Subcutaneous abdominal adipose tissue (tissue), 5 donors: ENCODE measurements at regions not wholly inside any gene's neighbourhood (a gene's known extent, or its start where the extent isn't known, plus 50 kb on each side); places are given as distances from the start of the nearest gene placed in this dataset.
"Not testable (repeated sequence)": the region's sequence is repeated elsewhere in the genome, so short reads cannot be mapped to it uniquely, and the experiment has no call there.

Source experiments
- H3K27ac ChIP-seq: one replicate; pipeline ENCODE4 v1.7.0; 2013; ENCODE audit warnings: low read depth, mild to moderate bottlenecking, inconsistent platforms, low read length, moderate library complexity
- H3K27me3 ChIP-seq, 5 donors: one replicate each; pipeline ENCODE4 v1.7.0; 2013; ENCODE audit warnings: low read length in 5 of 5, inconsistent platforms in 1 of 5; ENCODE audit not compliant: control insufficient read depth in 5 of 5, insufficient read depth in 4 of 5
- H3K36me3 ChIP-seq, 5 donors: one replicate each; pipeline ENCODE4 v1.7.0; 2013; ENCODE audit warnings: low read length in 5 of 5; ENCODE audit not compliant: control insufficient read depth in 5 of 5, insufficient read depth in 5 of 5
- H3K4me1 ChIP-seq, 5 donors: one replicate each; pipeline ENCODE4 v1.7.0; 2013; ENCODE audit warnings: low read length in 5 of 5, mild to moderate bottlenecking in 3 of 5, moderate library complexity in 1 of 5; ENCODE audit not compliant: control insufficient read depth in 5 of 5, insufficient read depth in 5 of 5
- H3K4me3 ChIP-seq, 5 donors: one replicate each; pipeline ENCODE4 v1.7.0; 2013; ENCODE audit warnings: low read length in 5 of 5, low read depth in 1 of 5
- H3K9ac ChIP-seq, 5 donors: one replicate each; pipeline ENCODE4 v1.7.0; 2013; ENCODE audit warnings: low read length in 5 of 5, mild to moderate bottlenecking in 4 of 5, moderate library complexity in 3 of 5
- H3K9me3 ChIP-seq, 5 donors: one replicate each; pipeline ENCODE4 v1.7.0; 2013; ENCODE audit warnings: low read length in 5 of 5; ENCODE audit not compliant: control insufficient read depth in 5 of 5
- donor health status: healthy.
- donor health status: healthy.
- donor health status: healthy.
- donor health status: healthy.
- donor health status: healthy.

- H3K4me3 ChIP-seq = no peak overlapping the region
- H3K36me3 ChIP-seq = no peaks in the 10 kb centered on the region
- no peak overlapping the region for H3K27ac ChIP-seq
- no peak overlapping the region for H3K9ac ChIP-seq
- peaks cover 3 to 11% (median 8%) of the 10 kb centered on the region in 5 donors for H3K9me3 ChIP-seq
- H3K4me1 ChIP-seq = no peaks in the 10 kb centered on the region
- no peaks in the 10 kb centered on the region for H3K27me3 ChIP-seq
These were observed 144.6 kb upstream of the PALS2 start for GRCh38 chr7:24428676-24429075.

DNA sequence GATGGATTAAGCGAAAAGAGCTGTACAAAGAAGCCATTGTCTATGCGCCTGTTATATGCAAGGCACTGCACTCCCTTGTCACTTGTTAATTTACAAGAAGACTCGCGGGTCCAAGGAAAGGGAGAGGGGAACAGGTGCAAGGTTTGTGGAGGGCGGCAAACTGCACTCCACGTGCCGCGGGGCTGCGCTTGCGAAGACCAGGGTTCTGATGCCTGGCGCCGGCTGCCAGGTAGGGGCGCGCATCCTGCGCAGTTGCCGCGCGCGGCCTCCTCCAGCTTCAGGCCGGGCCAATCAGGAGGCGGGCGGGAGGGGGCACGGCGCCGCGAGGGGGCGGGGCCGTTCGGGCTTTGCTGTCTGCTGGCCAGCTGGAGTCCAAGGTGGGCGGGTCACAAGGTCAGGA is 140.6 kb upstream of the PALS2 start:
- Histone ChIP-seq H3K4me1 (no peaks in the 10 kb centered on the region), H3K36me3 (no peaks in the 10 kb centered on the region), H3K9ac (no peak overlapping the region), H3K27ac (no peak overlapping the region), H3K4me3 (no peak overlapping the region), H3K9me3 (no peaks in the 10 kb centered on the region), H3K27me3 (no peaks in the 10 kb centered on the region)

DNA sequence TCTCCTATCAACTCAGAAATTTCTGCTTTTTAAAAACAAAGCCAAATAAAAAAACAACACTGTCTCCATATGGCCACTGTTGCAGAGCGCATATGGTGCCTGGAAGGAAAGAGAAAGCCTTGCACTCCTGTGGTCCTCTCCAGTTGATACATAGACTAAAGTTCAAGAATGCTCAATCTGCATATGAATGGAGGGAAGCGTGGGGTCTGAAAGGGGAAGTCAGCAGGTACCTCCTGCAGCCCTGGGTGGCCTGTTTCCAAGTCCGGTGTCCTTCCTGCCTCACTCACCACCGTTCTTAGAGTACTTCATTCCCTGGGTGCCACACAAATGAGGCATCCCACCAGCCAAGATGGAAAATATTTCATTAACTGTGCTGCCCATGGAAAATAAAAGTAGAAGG is 138.3 kb upstream of the PALS2 start:
- no peaks in the 10 kb centered on the region for H3K9me3 ChIP-seq

GRCh38 chr7:24436131-24436920 is 136.9 kb upstream of the PALS2 start:
- no peak overlapping the region for H3K27ac ChIP-seq
- H3K9me3 ChIP-seq = no peaks in the 10 kb centered on the region
- no peaks in the 10 kb centered on the region for H3K36me3 ChIP-seq
- H3K4me1 ChIP-seq = no peaks in the 10 kb centered on the region
- no peak overlapping the region for H3K9ac ChIP-seq
- H3K27me3 ChIP-seq = no peaks in the 10 kb centered on the region
- H3K4me3 ChIP-seq = no peak overlapping the region

More for the DNA sequence above, 138.3 kb upstream of the PALS2 start:
- Histone ChIP-seq H3K4me3 (no peak overlapping the region), H3K9ac (no peak overlapping the region), H3K36me3 (no peaks in the 10 kb centered on the region), H3K27ac (no peak overlapping the region), H3K4me1 (no peaks in the 10 kb centered on the region), H3K27me3 (no peaks in the 10 kb centered on the region)

DNA sequence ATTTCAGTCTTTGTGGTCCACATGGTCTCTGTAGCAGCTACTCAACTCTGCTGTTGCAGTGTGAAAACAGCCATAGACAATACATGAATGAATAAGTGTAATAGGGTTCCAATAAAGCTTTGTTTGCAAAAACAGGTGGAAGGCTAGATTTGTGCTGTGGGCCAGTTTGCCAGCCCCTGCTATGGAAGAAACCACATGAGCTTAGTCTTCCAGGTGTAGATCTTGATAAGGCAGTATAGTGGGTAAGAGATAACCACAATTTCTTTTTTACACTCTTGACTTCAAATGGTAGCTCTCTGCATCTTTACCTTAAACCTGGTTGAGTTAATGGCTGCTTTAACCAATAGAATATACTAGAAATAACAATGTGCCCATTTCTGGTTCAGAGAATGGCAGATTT is 135.0 kb upstream of the PALS2 start:
- no peaks in the 10 kb centered on the region for H3K36me3 ChIP-seq
- no peaks in the 10 kb centered on the region for H3K27me3 ChIP-seq
- no peak overlapping the region for H3K4me3 ChIP-seq
- H3K4me1 ChIP-seq = peaks cover 0 to 5% (median 0%) of the 10 kb centered on the region in 5 donors
- H3K9me3 ChIP-seq = no peaks in the 10 kb centered on the region
- no peak overlapping the region for H3K27ac ChIP-seq
- H3K9ac ChIP-seq = no peak overlapping the region

DNA sequence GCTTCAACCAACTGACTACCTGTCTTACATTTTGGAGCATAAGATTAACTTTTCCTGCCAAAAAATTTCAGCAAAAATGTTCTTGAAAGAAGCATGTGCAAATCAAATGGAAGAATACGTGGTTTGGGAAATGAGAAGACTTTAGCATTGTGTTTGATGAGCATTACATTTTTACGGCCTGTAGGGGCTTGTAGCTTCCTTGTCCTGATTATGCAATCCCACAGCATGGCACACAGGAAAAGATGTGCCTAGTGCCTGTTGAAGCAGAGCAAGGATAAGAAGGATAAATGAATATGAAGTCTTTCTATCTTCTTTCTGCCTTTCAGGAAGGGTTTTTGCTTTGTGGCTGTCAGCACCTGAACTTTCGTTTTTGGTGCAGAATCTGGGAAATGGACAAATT is 134.1 kb upstream of the PALS2 start:
- H3K9ac ChIP-seq, H3K4me1 ChIP-seq, H3K4me3 ChIP-seq, H3K27ac ChIP-seq, H3K36me3 ChIP-seq, H3K9me3 ChIP-seq, H3K27me3 ChIP-seq: not testable (repeated sequence)

GRCh38 chr7:24440892-24441291 is 132.4 kb upstream of the PALS2 start:
- peaks cover 0 to 5% (median 0%) of the 10 kb centered on the region in 5 donors for H3K4me1 ChIP-seq
- no peaks in the 10 kb centered on the region for H3K36me3 ChIP-seq
- H3K9me3 ChIP-seq = no peaks in the 10 kb centered on the region
- no peaks in the 10 kb centered on the region for H3K27me3 ChIP-seq
- H3K27ac ChIP-seq = no peak overlapping the region
- no peak overlapping the region for H3K4me3 ChIP-seq
- H3K9ac ChIP-seq = no peak overlapping the region

- H3K4me3 ChIP-seq = no peak overlapping the region
These were observed 131.8 kb upstream of the PALS2 start for GRCh38 chr7:24441314-24442027.

GRCh38 chr7:24442170-24442777 is 131.0 kb upstream of the PALS2 start:
- Histone ChIP-seq H3K9ac (no peak overlapping the region), H3K9me3 (no peaks in the 10 kb centered on the region), H3K36me3 (no peaks in the 10 kb centered on the region), H3K27ac (no peak overlapping the region), H3K27me3 (no peaks in the 10 kb centered on the region), H3K4me3 (no peak overlapping the region), H3K4me1 (peaks cover 0 to 5% (median 0%) of the 10 kb centered on the region in 5 donors)

More at GRCh38 chr7:24441314-24442027, 131.8 kb upstream of the PALS2 start:
- no peak overlapping the region for H3K27ac ChIP-seq
- H3K27me3 ChIP-seq = no peaks in the 10 kb centered on the region
- H3K4me1 ChIP-seq = peaks cover 0 to 5% (median 0%) of the 10 kb centered on the region in 5 donors
- H3K9me3 ChIP-seq = no peaks in the 10 kb centered on the region
- no peak overlapping the region for H3K9ac ChIP-seq
- H3K36me3 ChIP-seq = no peaks in the 10 kb centered on the region
